ENCODE measurements at regions not wholly inside any gene's neighbourhood (a gene's known extent, or its start where the extent isn't known, plus 50 kb on each side); places are given as distances from the start of the nearest gene placed in this dataset.

DNA sequence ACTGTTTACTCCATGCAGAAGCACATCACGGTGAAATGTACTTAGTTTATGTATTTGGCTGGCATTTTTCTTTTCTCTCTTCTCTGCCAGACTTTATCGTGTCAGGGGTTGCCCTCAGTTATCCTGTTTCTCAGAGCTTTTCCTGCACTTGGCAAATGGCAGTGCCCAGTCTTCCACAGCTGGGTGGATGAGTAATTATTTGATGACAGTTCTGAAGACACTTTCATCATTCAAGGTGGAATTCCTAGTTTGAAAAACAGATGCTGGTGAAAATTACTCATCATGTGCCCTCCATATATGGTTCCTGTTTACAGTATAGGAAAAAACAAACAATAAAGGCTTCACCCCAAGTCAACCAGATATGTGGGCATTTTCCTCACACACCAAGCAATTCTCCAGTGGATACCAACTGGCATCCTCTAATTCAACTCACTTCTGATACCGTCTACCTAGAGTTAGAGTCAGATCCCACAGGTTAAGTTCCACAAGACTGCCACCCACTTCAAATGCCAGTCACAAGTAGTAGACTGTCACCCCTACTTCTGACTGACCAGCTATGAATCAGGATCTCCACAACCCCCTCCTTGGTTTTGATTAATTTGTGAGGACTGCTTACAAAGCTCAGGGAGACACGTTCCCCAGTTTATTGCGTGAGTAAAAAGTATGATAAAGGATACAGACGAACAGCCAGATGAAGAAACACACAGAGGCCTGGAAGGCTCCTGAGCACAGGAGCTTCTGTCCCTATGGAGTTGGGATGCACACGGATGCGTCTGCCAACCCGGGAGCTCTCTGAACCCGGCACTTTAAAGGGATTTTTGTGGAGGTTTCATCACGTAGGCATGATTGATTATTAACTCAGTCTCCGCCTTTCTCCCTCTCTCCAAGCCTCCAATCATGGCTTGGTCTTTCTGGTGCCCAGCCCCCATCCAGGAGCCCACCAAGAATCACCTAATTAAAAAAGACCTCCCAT is 72.9 kb downstream of the CLDN34 start:
- no peak overlapping the region for H3K9ac ChIP-seq

DNA sequence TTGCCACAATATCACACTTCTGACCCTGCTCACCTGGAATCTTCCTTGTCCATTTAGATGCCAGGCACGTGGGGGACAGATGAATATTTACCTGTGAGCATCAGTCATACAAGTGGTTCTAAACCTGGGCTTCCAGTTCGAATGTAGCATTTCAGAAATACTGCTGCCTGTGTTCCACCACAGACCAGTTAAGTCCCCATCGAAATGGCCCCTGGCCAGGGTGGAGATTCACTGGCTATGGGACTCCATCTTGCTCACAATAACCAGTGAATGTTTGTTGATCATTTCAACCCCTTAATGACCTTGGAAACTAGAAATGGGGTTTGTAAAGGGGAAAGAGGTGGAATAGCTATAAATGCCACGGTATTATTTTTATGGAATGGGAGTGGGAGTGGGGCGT is 73.8 kb downstream of the CLDN34 start:
- H3K36me3 ChIP-seq (ENCODE audit: insufficient read depth): no peaks in the 10 kb centered on the region
- TF ChIP-seq, protein P1, sequence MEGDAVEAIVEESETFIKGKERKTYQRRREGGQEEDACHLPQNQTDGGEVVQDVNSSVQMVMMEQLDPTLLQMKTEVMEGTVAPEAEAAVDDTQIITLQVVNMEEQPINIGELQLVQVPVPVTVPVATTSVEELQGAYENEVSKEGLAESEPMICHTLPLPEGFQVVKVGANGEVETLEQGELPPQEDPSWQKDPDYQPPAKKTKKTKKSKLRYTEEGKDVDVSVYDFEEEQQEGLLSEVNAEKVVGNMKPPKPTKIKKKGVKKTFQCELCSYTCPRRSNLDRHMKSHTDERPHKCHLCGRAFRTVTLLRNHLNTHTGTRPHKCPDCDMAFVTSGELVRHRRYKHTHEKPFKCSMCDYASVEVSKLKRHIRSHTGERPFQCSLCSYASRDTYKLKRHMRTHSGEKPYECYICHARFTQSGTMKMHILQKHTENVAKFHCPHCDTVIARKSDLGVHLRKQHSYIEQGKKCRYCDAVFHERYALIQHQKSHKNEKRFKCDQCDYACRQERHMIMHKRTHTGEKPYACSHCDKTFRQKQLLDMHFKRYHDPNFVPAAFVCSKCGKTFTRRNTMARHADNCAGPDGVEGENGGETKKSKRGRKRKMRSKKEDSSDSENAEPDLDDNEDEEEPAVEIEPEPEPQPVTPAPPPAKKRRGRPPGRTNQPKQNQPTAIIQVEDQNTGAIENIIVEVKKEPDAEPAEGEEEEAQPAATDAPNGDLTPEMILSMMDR (conservative IDR thresholded peaks at IDR 0.05; ENCODE audit: low read depth, low read length): no peak
- H4K20me1 ChIP-seq (ENCODE audit: insufficient read depth): no peaks in the 10 kb centered on the region
- H3K4me2 ChIP-seq: no peak overlapping the region
- peaks cover 11% of the 10 kb centered on the region for H3K4me1 ChIP-seq (ENCODE audit: low read depth, poor library complexity, severe bottlenecking)
- H3K79me2 ChIP-seq (ENCODE audit: insufficient read depth, low read depth): peaks cover 43% of the 10 kb centered on the region; the same call in 1 of the 2 replicates
- H3K27ac ChIP-seq: no peak overlapping the region
- no peaks in the 10 kb centered on the region for H3K27me3 ChIP-seq (ENCODE audit: insufficient read depth, low read depth)
- H3K9ac ChIP-seq: no peak overlapping the region
- H2AFZ ChIP-seq (ENCODE audit: low read depth): no peak overlapping the region
- H3K4me3 ChIP-seq (IDR thresholded peaks at IDR 0.05; ENCODE audit: insufficient read depth, low read depth, low read length): no peak overlapping the region

More for the DNA sequence above, 72.9 kb downstream of the CLDN34 start:
- H3K79me2 ChIP-seq (ENCODE audit: insufficient read depth, low read depth): peaks cover 36% of the 10 kb centered on the region; the same call in 1 of the 2 replicates
- no peak overlapping the region for H3K4me3 ChIP-seq (IDR thresholded peaks at IDR 0.05; ENCODE audit: insufficient read depth, low read depth, low read length)
- no peaks in the 10 kb centered on the region for H3K27me3 ChIP-seq (ENCODE audit: insufficient read depth, low read depth)
- no peaks in the 10 kb centered on the region for H4K20me1 ChIP-seq (ENCODE audit: insufficient read depth)
- no peak overlapping the region for H3K4me2 ChIP-seq
- H3K27ac ChIP-seq: no peak overlapping the region; the same call in 1 of the 2 replicates
- H2AFZ ChIP-seq (ENCODE audit: low read depth): no peak overlapping the region
- H3K4me1 ChIP-seq (ENCODE audit: low read depth, poor library complexity, severe bottlenecking): peaks cover 12% of the 10 kb centered on the region
- TF ChIP-seq, protein P1 (conservative IDR thresholded peaks at IDR 0.05; ENCODE audit: low read depth, low read length): no peak
- H3K36me3 ChIP-seq (ENCODE audit: insufficient read depth): no peaks in the 10 kb centered on the region

DNA sequence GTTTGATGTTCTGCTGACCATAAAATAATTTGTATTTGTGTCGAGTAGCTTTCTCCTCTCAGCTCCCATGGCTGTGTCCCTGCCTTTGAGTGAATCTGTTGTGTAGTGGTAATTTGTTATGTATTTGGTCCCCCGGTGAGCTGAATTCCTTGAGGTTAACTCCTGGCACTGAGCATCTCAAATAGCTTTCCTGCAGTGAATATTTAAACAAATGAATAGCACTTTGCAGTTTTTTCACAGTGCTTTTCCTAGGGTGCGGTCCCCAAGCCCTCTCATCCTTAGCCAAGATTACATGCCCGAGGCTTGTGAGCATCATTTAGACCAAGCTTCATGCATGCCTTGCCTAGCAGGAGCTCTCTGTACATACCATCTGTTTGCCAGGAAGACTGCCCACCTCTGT is 74.2 kb downstream of the CLDN34 start:
- no peaks in the 10 kb centered on the region for H3K27me3 ChIP-seq (ENCODE audit: insufficient read depth, low read depth)
- TF ChIP-seq, protein P1 (conservative IDR thresholded peaks at IDR 0.05; ENCODE audit: low read depth, low read length): no peak
- peaks cover 42% of the 10 kb centered on the region; the same call in 1 of the 2 replicates for H3K79me2 ChIP-seq (ENCODE audit: insufficient read depth, low read depth)
- no peak overlapping the region for H3K27ac ChIP-seq
- no peak overlapping the region for H3K4me3 ChIP-seq (IDR thresholded peaks at IDR 0.05; ENCODE audit: insufficient read depth, low read depth, low read length)
- no peak overlapping the region for H3K4me2 ChIP-seq
- H3K4me1 ChIP-seq (ENCODE audit: low read depth, poor library complexity, severe bottlenecking): peaks cover 11% of the 10 kb centered on the region
- no peaks in the 10 kb centered on the region for H4K20me1 ChIP-seq (ENCODE audit: insufficient read depth)
- no peak overlapping the region for H2AFZ ChIP-seq (ENCODE audit: low read depth)
- no peaks in the 10 kb centered on the region for H3K36me3 ChIP-seq (ENCODE audit: insufficient read depth)
- H3K9ac ChIP-seq: no peak overlapping the region

DNA sequence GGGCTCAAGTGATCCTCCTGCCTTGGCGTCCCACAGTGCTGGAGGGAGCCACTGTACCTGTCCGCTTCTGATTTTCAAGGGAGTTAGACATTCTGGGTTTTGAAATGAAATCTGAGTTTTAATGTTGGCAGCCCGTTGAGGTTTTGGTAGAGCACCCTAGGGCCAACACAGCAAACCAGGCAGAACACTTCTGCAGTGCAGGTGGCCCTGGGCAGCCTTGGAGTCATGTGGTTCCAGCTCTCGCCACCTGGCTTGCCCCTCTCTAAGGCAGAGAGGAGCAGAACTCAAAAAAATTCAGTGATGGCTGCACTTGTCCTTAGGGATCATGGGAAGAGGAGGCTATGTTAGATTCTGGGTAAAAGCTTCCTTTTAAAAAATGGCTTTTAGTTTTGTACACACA is 74.9 kb downstream of the CLDN34 start:
- no peak overlapping the region for H3K4me3 ChIP-seq (IDR thresholded peaks at IDR 0.05; ENCODE audit: insufficient read depth, low read depth, low read length)
- TF ChIP-seq, protein P1 (conservative IDR thresholded peaks at IDR 0.05; ENCODE audit: low read depth, low read length): no peak
- H4K20me1 ChIP-seq (ENCODE audit: insufficient read depth): no peaks in the 10 kb centered on the region
- H3K27me3 ChIP-seq (ENCODE audit: insufficient read depth, low read depth): no peaks in the 10 kb centered on the region
- H3K4me2 ChIP-seq: no peak overlapping the region
- peaks cover 11% of the 10 kb centered on the region for H3K4me1 ChIP-seq (ENCODE audit: low read depth, poor library complexity, severe bottlenecking)
- no peak overlapping the region for H3K27ac ChIP-seq
- H3K79me2 ChIP-seq (ENCODE audit: insufficient read depth, low read depth): peaks cover 38% of the 10 kb centered on the region; the same call in 1 of the 2 replicates
- H3K9ac ChIP-seq: no peak overlapping the region
- H2AFZ ChIP-seq (ENCODE audit: low read depth): no peak overlapping the region
- H3K36me3 ChIP-seq (ENCODE audit: insufficient read depth): no peaks in the 10 kb centered on the region
